GM12865 (cell line): ENCODE measurements at regions not wholly inside any gene's neighbourhood (a gene's known extent, or its start where the extent isn't known, plus 50 kb on each side); places are given as distances from the start of the nearest gene placed in this dataset.

Source experiments
- DNase-seq: peaks from one replicate; pipeline ENCODE4 v3.0.0; 2010; ENCODE audit warnings: low read depth
- H3K4me3 ChIP-seq: 2 replicates; pipeline ENCODE4 v1.5.1; 2011; ENCODE audit warnings: mild to moderate bottlenecking, low read depth, low read length, control low read depth
- CTCF ChIP-seq: IDR thresholded peaks from 2 replicates; pipeline ENCODE4 v1.5.1; 2011; ENCODE audit warnings: low read length, control low read depth, low read depth, inconsistent platforms; ENCODE audit not compliant: insufficient read depth; ENCODE audit errors: missing control alignments

- no peak overlapping the region for H3K4me3 ChIP-seq
- TF ChIP-seq CTCF: no peak
- DNase-seq: no peak
Observed at GRCh38 chr9:115938479-115938878, 215.1 kb upstream of the PAPPA start.

- H3K4me3 ChIP-seq: no peak overlapping the region
- TF ChIP-seq CTCF: no peak
- no peak for DNase-seq
Observed at GRCh38 chr9:115939065-115939765, 214.4 kb upstream of the PAPPA start.

- TF ChIP-seq CTCF: no peak
- DNase-seq: no peak
- H3K4me3 ChIP-seq: no peak overlapping the region
Observed at GRCh38 chr9:115941561-115942315, 211.9 kb upstream of the PAPPA start.

- TF ChIP-seq CTCF: no peak
- no peak for DNase-seq
Observed at GRCh38 chr9:115943431-115944165, 210.0 kb upstream of the PAPPA start.

GRCh38 chr9:115944166-115944948 is 209.2 kb upstream of the PAPPA start:
- DNase-seq: peak; percentile 13
- TF ChIP-seq CTCF: no peak
- no peak overlapping the region for H3K4me3 ChIP-seq

More at GRCh38 chr9:115943431-115944165, 210.0 kb upstream of the PAPPA start:
- H3K4me3 ChIP-seq: no peak overlapping the region

GRCh38 chr9:115945009-115945431 is 208.6 kb upstream of the PAPPA start:
- H3K4me3 ChIP-seq: no peak overlapping the region
- TF ChIP-seq CTCF: no peak

More at GRCh38 chr9:115945009-115945431, 208.6 kb upstream of the PAPPA start:
- DNase-seq: no peak
